Neutrophil (primary cell): ENCODE measurements at regions not wholly inside any gene's neighbourhood (a gene's known extent, or its start where the extent isn't known, plus 50 kb on each side); places are given as distances from the start of the nearest gene placed in this dataset.

Experiments
- H3K27ac ChIP-seq: fragments of 200-600 bp; sonication (generic); 2 replicates; pipeline ENCODE4 v1.5.1; 2016; ENCODE audit warnings: mild to moderate bottlenecking, moderate library complexity
- H3K27me3 ChIP-seq: fragments of 200-600 bp; sonication (generic); 2 replicates; pipeline ENCODE4 v1.6.0; 2016; ENCODE audit warnings: mild to moderate bottlenecking
- H3K36me3 ChIP-seq: fragments of 200-600 bp; sonication (generic); 2 replicates; pipeline ENCODE4 v1.5.1; 2017
- H3K4me1 ChIP-seq, 2 experiments: fragments of 200-600 bp in 1 of 2; sonication (generic) in 1 of 2; 1 replicate in 1 of 2; 2 replicates in 1 of 2; pipeline versions ENCODE4 v1.5.1 to v1.6.1; 2013 to 2016; ENCODE audit warnings: low read depth in 1 of 2, low read length in 1 of 2, mild to moderate bottlenecking in 1 of 2, moderate library complexity in 1 of 2; ENCODE audit not compliant: control insufficient read depth in 1 of 2, insufficient read depth in 1 of 2
- H3K4me3 ChIP-seq, 2 experiments: fragments of 200-600 bp in 1 of 2; sonication (generic) in 1 of 2; 1 replicate in 1 of 2; 2 replicates in 1 of 2; pipeline ENCODE4 v1.5.1; 2013 to 2016; ENCODE audit warnings: low read depth in 1 of 2, low read length in 1 of 2, mild to moderate bottlenecking in 1 of 2, moderate library complexity in 1 of 2
- H3K9me3 ChIP-seq: fragments of 200-600 bp; sonication (generic); 2 replicates; pipeline ENCODE4 v1.5.1; 2016
- CTCF ChIP-seq: fragments of 200-600 bp; sonication (generic); IDR thresholded peaks from 2 replicates; pipeline ENCODE4 v1.5.1; 2016; ENCODE audit warnings: antibody characterized with exemption

- Histone ChIP-seq H3K36me3 (no peaks in the 10 kb centered on the region), H3K9me3 (no peaks in the 10 kb centered on the region), H3K27me3 (peaks cover 20% of the 10 kb centered on the region), H3K4me3 (no peak overlapping the region), H3K27ac (no peak overlapping the region), H3K4me1 (no peaks in the 10 kb centered on the region)
- no peak for TF ChIP-seq CTCF
Observed at GRCh38 chr1:18010408-18010807, 97.2 kb upstream of the IGSF21 start.

- H3K36me3 ChIP-seq, result no peaks in the 10 kb centered on the region
- H3K9me3 ChIP-seq, result no peaks in the 10 kb centered on the region
- H3K4me1 ChIP-seq, result no peaks in the 10 kb centered on the region
- H3K27ac ChIP-seq, result no peak overlapping the region
- TF ChIP-seq CTCF, result no peak
- no peak overlapping the region for H3K4me3 ChIP-seq
- H3K27me3 ChIP-seq, result peaks cover 20% of the 10 kb centered on the region
Observed at GRCh38 chr1:18010945-18011344, 96.7 kb upstream of the IGSF21 start.

- Histone ChIP-seq H3K36me3 (no peaks in the 10 kb centered on the region), H3K27me3 (peaks cover 20% of the 10 kb centered on the region), H3K4me3 (no peak overlapping the region), H3K9me3 (no peaks in the 10 kb centered on the region), H3K4me1 (no peaks in the 10 kb centered on the region), H3K27ac (no peak overlapping the region)
- TF ChIP-seq CTCF, result no peak
Observed at GRCh38 chr1:18011703-18012102, 95.9 kb upstream of the IGSF21 start.

GRCh38 chr1:18012686-18013085 is 94.9 kb upstream of the IGSF21 start:
- H3K9me3 ChIP-seq, result no peaks in the 10 kb centered on the region
- H3K4me3 ChIP-seq, result no peak overlapping the region
- no peaks in the 10 kb centered on the region for H3K36me3 ChIP-seq
- H3K27ac ChIP-seq, result no peak overlapping the region
- TF ChIP-seq CTCF, result no peak
- H3K4me1 ChIP-seq, result no peaks in the 10 kb centered on the region
- H3K27me3 ChIP-seq, result peaks cover 18% of the 10 kb centered on the region

- peaks cover 12% of the 10 kb centered on the region for H3K27me3 ChIP-seq
- no peak overlapping the region for H3K27ac ChIP-seq
- H3K4me1 ChIP-seq, result no peaks in the 10 kb centered on the region
- H3K9me3 ChIP-seq, result no peaks in the 10 kb centered on the region
- no peaks in the 10 kb centered on the region for H3K36me3 ChIP-seq
- no peak overlapping the region for H3K4me3 ChIP-seq
- TF ChIP-seq CTCF, result no peak
Observed at GRCh38 chr1:18013216-18013615, 94.4 kb upstream of the IGSF21 start.

GRCh38 chr1:18015719-18016118 is 91.9 kb upstream of the IGSF21 start:
- Histone ChIP-seq H3K36me3 (no peaks in the 10 kb centered on the region), H3K9me3 (no peaks in the 10 kb centered on the region), H3K27ac (no peak overlapping the region), H3K4me1 (no peaks in the 10 kb centered on the region), H3K4me3 (no peak overlapping the region), H3K27me3 (no peaks in the 10 kb centered on the region)
- TF ChIP-seq CTCF, result no peak
